ENCODE measurements at regions not wholly inside any gene's neighbourhood (a gene's known extent, or its start where the extent isn't known, plus 50 kb on each side); places are given as distances from the start of the nearest gene placed in this dataset.
"Not testable (repeated sequence)": the region's sequence is repeated elsewhere in the genome, so short reads cannot be mapped to it uniquely, and the experiment has no call there.

- no peak for DNase-seq (ENCODE audit: low spot score)
Measured at GRCh38 chr20:22819112-22819511, 216.0 kb upstream of the SSTR4 start.

- DNase-seq (ENCODE audit: low spot score): no peak
Measured at GRCh38 chr20:22819784-22820183, 215.3 kb upstream of the SSTR4 start.

GRCh38 chr20:22821081-22821727 lies 213.9 kb upstream of the SSTR4 start:
- no peak for DNase-seq (ENCODE audit: low spot score)

GRCh38 chr20:22821796-22822195 lies 213.3 kb upstream of the SSTR4 start:
- no peak for DNase-seq (ENCODE audit: low spot score)

GRCh38 chr20:22823119-22823518 lies 212.0 kb upstream of the SSTR4 start:
- no peak for DNase-seq (ENCODE audit: low spot score)

- no peak for DNase-seq (ENCODE audit: low spot score)
Measured at GRCh38 chr20:22824077-22824476, 211.0 kb upstream of the SSTR4 start.

GRCh38 chr20:22825076-22825475 lies 210.0 kb upstream of the SSTR4 start:
- no peak for DNase-seq (ENCODE audit: low spot score)

GRCh38 chr20:22825546-22825945 lies 209.6 kb upstream of the SSTR4 start:
- DNase-seq (ENCODE audit: low spot score): no peak

GRCh38 chr20:22826306-22827230 lies 208.5 kb upstream of the SSTR4 start:
- DNase-seq (ENCODE audit: low spot score): no peak

GRCh38 chr20:22827916-22828315 lies 207.2 kb upstream of the SSTR4 start:
- no peak for DNase-seq (ENCODE audit: low spot score)

- DNase-seq (ENCODE audit: low spot score): no peak
Measured at GRCh38 chr20:22829356-22829755, 205.8 kb upstream of the SSTR4 start.

GRCh38 chr20:22830138-22830537 lies 205.0 kb upstream of the SSTR4 start:
- no peak for DNase-seq (ENCODE audit: low spot score)

GRCh38 chr20:22830715-22831114 lies 204.4 kb upstream of the SSTR4 start:
- DNase-seq (ENCODE audit: low spot score): not testable (repeated sequence)

- no peak for DNase-seq (ENCODE audit: low spot score)
Measured at GRCh38 chr20:22833851-22834250, 201.3 kb upstream of the SSTR4 start.

- DNase-seq (ENCODE audit: low spot score): no peak
Measured at GRCh38 chr20:22834651-22835256, 200.4 kb upstream of the SSTR4 start.

- DNase-seq (ENCODE audit: low spot score): no peak
Measured at GRCh38 chr20:22836211-22836610, 198.9 kb upstream of the SSTR4 start.

- DNase-seq (ENCODE audit: low spot score): no peak
Measured at GRCh38 chr20:22836877-22837276, 198.2 kb upstream of the SSTR4 start.

GRCh38 chr20:22838001-22838400 lies 197.1 kb upstream of the SSTR4 start:
- DNase-seq (ENCODE audit: low spot score): no peak

GRCh38 chr20:22841846-22842245 lies 193.3 kb upstream of the SSTR4 start:
- DNase-seq (ENCODE audit: low spot score): no peak

- no peak for DNase-seq (ENCODE audit: low spot score)
Measured at GRCh38 chr20:22842793-22843192, 192.3 kb upstream of the SSTR4 start.

GRCh38 chr20:22844959-22845358 lies 190.2 kb upstream of the SSTR4 start:
- DNase-seq (ENCODE audit: low spot score): no peak

GRCh38 chr20:22846863-22847262 lies 188.2 kb upstream of the SSTR4 start:
- no peak for DNase-seq (ENCODE audit: low spot score)

GRCh38 chr20:22848364-22848763 lies 186.7 kb upstream of the SSTR4 start:
- DNase-seq (ENCODE audit: low spot score): no peak
